WTC11 (cell line): ENCODE measurements at regions not wholly inside any gene's neighbourhood (a gene's known extent, or its start where the extent isn't known, plus 50 kb on each side); places are given as distances from the start of the nearest gene placed in this dataset.

Experiments used
- ATAC-seq: fragments of 200-7000 bp; cut with Tn5 transposase; 2 replicates; pipeline ENCODE4 v1.10.0; 2021; ENCODE audit warnings: mild to moderate bottlenecking, moderate library complexity
- CTCF ChIA-PET: fragments of 300-600 bp; sonication (Branson Sonifier 250); formaldehyde crosslinking; loops from one replicate; lab custom pipeline; 2021; ENCODE audit warnings: antibody characterized with exemption; lab: Charles Lee
- POLR2A ChIA-PET: fragments of 350-600 bp; sonication (Branson Sonifier 250); formaldehyde crosslinking; loops from one replicate; lab custom pipeline; 2021; ENCODE audit warnings: antibody characterized with exemption; lab: Charles Lee
- DNase-seq: peaks from one replicate; pipeline ENCODE4 v3.0.0; 2021; ENCODE audit warnings: low spot score
- H3K27ac Mint-ChIP-seq: 2 replicates; pipeline ENCODE4 v1.8.0; 2021; ENCODE audit warnings: mixed read lengths
- H3K27me3 Mint-ChIP-seq: 2 replicates; pipeline ENCODE4 v1.8.0; 2021; ENCODE audit warnings: low read depth, mild to moderate bottlenecking, moderate library complexity, mixed read lengths
- H3K36me3 Mint-ChIP-seq: 2 replicates; pipeline ENCODE4 v1.8.0; 2021; ENCODE audit warnings: mixed read lengths
- H3K4me1 Mint-ChIP-seq: 2 replicates; pipeline ENCODE4 v1.8.0; 2022; ENCODE audit warnings: mixed read lengths
- H3K4me3 Mint-ChIP-seq: 2 replicates; pipeline ENCODE4 v1.8.0; 2021; ENCODE audit warnings: mild to moderate bottlenecking, moderate library complexity, mixed read lengths
- H3K9me3 Mint-ChIP-seq: 2 replicates; pipeline ENCODE4 v1.8.0; 2021; ENCODE audit warnings: mixed read lengths
- FOXJ3 ChIP-seq: sonication (generic); formaldehyde crosslinking; IDR thresholded peaks from 2 replicates; pipeline ENCODE4 v1.9.0; 2021; ENCODE audit warnings: missing genetic modification reagents, mild to moderate bottlenecking, borderline replicate concordance
- GABPB1 ChIP-seq: sonication (generic); formaldehyde crosslinking; IDR thresholded peaks from 2 replicates; pipeline ENCODE4 v1.8.1; 2023; ENCODE audit warnings: mild to moderate bottlenecking, missing genetic modification reagents
- SP1 ChIP-seq: sonication (generic); formaldehyde crosslinking; conservative IDR thresholded peaks from 2 replicates; pipeline ENCODE4 v1.8.1; 2022; ENCODE audit warnings: missing genetic modification reagents
- ZNF121 ChIP-seq: sonication (generic); formaldehyde crosslinking; IDR thresholded peaks from 2 replicates; pipeline ENCODE4 v1.8.0; 2023; ENCODE audit warnings: missing genetic modification reagents
- TF ChIP-seq, protein P1 (sequence below): sonication (generic); formaldehyde crosslinking; IDR thresholded peaks from 2 replicates; pipeline ENCODE4 v1.8.1; 2023; ENCODE audit warnings: mild to moderate bottlenecking, moderate library complexity, missing genetic modification reagents
- TF ChIP-seq, protein P2 (sequence below): sonication (generic); formaldehyde crosslinking; IDR thresholded peaks from 2 replicates; pipeline ENCODE4 v1.8.1; 2023; ENCODE audit warnings: mild to moderate bottlenecking, missing genetic modification reagents, borderline replicate concordance
- TF ChIP-seq, protein P3 (sequence below): sonication (generic); formaldehyde crosslinking; conservative IDR thresholded peaks from 2 replicates; pipeline ENCODE4 v1.8.1; 2022; ENCODE audit warnings: mild to moderate bottlenecking, missing genetic modification reagents
- TF ChIP-seq, protein P4 (sequence below): fragments of 250-450 bp; sonication (Bioruptor Pico); IDR thresholded peaks from 2 replicates; pipeline ENCODE4 v2.1.2; 2022; ENCODE audit warnings: mild to moderate bottlenecking, moderate library complexity
- TF ChIP-seq, protein P5 (sequence below): sonication (generic); formaldehyde crosslinking; IDR thresholded peaks from 2 replicates; pipeline ENCODE4 v1.8.0; 2022; ENCODE audit warnings: mild to moderate bottlenecking, missing genetic modification reagents
- TF ChIP-seq, protein P6 (sequence below): sonication (generic); formaldehyde crosslinking; IDR thresholded peaks from 2 replicates; pipeline ENCODE4 v1.8.0; 2022; ENCODE audit warnings: mild to moderate bottlenecking, missing genetic modification reagents

DNA sequence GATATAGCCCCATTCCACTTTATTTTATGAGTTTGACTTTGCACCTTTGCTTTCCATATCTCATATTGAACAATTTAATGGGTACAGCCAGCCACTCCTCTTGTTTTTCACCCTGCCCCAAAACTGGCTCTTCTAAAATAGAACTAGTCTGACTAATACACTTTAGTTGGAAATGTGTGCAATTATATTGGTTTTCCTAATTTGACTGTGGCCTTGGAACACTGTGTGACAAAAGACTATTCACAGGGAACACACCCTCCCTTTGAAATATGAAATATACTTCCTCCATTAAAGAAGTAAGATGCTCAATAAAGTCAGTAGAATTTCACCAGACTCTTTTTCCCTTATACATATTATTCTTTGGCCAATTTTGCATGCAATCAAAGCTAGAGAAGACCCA, 218.6 kb upstream of the DCN start (continued):
- TF ChIP-seq, protein P1, sequence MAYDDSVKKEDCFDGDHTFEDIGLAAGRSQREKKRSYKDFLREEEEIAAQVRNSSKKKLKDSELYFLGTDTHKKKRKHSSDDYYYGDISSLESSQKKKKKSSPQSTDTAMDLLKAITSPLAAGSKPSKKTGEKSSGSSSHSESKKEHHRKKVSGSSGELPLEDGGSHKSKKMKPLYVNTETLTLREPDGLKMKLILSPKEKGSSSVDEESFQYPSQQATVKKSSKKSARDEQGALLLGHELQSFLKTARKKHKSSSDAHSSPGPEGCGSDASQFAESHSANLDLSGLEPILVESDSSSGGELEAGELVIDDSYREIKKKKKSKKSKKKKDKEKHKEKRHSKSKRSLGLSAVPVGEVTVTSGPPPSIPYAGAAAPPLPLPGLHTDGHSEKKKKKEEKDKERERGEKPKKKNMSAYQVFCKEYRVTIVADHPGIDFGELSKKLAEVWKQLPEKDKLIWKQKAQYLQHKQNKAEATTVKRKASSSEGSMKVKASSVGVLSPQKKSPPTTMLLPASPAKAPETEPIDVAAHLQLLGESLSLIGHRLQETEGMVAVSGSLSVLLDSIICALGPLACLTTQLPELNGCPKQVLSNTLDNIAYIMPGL = no peak
- no peak for TF ChIP-seq SP1

DNA sequence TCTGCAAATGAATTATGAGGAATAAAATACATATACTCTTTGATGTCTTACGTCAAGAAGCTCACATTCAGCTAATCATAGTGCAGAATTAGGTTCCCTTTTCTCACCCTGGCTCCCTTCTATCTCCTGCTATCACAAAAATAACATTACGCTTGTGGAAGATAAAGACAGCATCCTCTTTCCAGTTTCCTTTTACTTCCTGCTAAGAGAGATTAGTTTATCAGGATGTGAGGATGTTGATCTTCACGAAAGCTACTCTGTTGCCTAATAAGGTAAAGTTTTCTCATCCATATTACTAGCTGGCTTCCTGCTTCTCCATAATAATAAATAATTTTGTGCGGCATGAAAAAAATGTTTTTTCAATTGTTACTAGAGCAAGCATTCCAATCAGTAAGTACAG, 217.7 kb upstream of the DCN start:
- peaks cover 21% of the 10 kb centered on the region for H3K9me3 Mint-ChIP-seq

DNA sequence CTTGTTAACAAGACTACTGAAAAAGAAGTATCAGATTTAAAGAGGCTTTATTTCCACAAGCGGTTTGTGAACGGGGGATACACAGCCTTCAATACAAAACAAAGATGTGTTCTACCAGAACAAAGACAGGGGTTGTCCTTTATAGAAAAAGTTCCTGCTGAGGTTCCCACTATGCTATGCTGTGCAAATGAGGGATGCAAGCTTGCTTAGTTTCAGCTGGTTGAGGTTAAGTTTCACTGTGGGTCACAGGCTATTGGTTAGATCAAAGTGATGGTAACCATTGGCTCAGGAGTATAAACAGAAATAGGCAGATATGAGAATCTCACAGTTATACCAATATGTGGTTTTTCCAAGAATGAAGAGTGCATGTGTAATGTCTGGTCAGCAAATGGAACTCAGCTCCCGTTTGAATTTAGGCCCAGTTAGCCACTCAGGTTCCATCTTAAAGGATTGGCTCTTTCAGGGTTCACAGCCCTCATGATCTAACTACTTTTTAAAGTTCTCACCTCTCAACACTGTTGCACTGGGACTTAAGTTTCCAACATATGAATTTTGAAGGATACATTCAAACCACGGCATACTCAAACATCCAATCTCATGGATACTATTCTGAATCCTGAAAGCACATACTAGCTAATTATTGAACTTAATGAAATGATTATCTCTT, 215.4 kb upstream of the DCN start:
- no peak overlapping the region for H3K27ac Mint-ChIP-seq

More for the DNA sequence above, 217.7 kb upstream of the DCN start:
- Mint-ChIP-seq H3K4me1 (0 out of 2 replicates have a peak, but pooled peaks cover 1% of the 10 kb centered on the region), H3K36me3 (peaks cover 13% of the 10 kb centered on the region), H3K27ac (no peak overlapping the region), H3K4me3 (no peak overlapping the region), H3K27me3 (no peaks in the 10 kb centered on the region)
- CTCF ChIA-PET = interaction anchor here (1.0 kb wide), 1 partner anchor 19 kb away, joined by 3 read pairs; no protein-coding TSS in a partner anchor
- TF ChIP-seq, protein P2, sequence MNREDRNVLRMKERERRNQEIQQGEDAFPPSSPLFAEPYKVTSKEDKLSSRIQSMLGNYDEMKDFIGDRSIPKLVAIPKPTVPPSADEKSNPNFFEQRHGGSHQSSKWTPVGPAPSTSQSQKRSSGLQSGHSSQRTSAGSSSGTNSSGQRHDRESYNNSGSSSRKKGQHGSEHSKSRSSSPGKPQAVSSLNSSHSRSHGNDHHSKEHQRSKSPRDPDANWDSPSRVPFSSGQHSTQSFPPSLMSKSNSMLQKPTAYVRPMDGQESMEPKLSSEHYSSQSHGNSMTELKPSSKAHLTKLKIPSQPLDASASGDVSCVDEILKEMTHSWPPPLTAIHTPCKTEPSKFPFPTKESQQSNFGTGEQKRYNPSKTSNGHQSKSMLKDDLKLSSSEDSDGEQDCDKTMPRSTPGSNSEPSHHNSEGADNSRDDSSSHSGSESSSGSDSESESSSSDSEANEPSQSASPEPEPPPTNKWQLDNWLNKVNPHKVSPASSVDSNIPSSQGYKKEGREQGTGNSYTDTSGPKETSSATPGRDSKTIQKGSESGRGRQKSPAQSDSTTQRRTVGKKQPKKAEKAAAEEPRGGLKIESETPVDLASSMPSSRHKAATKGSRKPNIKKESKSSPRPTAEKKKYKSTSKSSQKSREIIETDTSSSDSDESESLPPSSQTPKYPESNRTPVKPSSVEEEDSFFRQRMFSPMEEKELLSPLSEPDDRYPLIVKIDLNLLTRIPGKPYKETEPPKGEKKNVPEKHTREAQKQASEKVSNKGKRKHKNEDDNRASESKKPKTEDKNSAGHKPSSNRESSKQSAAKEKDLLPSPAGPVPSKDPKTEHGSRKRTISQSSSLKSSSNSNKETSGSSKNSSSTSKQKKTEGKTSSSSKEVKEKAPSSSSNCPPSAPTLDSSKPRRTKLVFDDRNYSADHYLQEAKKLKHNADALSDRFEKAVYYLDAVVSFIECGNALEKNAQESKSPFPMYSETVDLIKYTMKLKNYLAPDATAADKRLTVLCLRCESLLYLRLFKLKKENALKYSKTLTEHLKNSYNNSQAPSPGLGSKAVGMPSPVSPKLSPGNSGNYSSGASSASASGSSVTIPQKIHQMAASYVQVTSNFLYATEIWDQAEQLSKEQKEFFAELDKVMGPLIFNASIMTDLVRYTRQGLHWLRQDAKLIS (CRISPR knock-in tag) = no peak
- TF ChIP-seq GABPB1 (CRISPR knock-in tag) = no peak
- TF ChIP-seq, protein P3, sequence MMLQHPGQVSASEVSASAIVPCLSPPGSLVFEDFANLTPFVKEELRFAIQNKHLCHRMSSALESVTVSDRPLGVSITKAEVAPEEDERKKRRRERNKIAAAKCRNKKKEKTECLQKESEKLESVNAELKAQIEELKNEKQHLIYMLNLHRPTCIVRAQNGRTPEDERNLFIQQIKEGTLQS (CRISPR knock-in tag) = no peak
- TF ChIP-seq FOXJ3 (CRISPR knock-in tag) = no peak
- POLR2A ChIA-PET = no interaction called here
- DNase-seq = no peak
- no peak for ATAC-seq

DNA sequence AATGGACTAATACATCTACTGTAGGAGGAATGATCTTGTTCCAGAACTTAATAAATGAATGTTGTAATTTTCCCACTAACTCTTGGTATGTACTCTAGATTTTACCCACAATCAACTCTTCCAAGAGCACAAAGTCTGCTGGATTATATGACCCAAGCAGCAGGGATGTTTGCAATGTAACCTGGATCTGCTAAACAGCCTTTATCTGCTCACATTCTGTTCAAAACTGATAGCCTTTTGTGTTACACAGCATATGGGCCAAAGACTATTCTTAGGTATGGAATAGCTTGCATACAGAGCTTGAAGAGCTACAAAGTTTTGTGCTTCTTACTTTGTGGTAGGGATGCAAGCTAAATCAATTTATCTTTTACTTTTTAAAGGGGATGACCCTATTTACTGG, 213.7 kb upstream of the DCN start:
- POLR2A ChIA-PET = no interaction called here
- Mint-ChIP-seq H3K4me3 (no peak overlapping the region), H3K4me1 (0 out of 2 replicates have a peak, but pooled peaks cover 2% of the 10 kb centered on the region), H3K27me3 (no peaks in the 10 kb centered on the region), H3K36me3 (peaks cover 33% of the 10 kb centered on the region), H3K27ac (no peak overlapping the region), H3K9me3 (peaks cover 56% of the 10 kb centered on the region)
- CTCF ChIA-PET = no interaction called here
- TF ChIP-seq, protein P3 (CRISPR knock-in tag) = no peak
- TF ChIP-seq, protein P4, sequence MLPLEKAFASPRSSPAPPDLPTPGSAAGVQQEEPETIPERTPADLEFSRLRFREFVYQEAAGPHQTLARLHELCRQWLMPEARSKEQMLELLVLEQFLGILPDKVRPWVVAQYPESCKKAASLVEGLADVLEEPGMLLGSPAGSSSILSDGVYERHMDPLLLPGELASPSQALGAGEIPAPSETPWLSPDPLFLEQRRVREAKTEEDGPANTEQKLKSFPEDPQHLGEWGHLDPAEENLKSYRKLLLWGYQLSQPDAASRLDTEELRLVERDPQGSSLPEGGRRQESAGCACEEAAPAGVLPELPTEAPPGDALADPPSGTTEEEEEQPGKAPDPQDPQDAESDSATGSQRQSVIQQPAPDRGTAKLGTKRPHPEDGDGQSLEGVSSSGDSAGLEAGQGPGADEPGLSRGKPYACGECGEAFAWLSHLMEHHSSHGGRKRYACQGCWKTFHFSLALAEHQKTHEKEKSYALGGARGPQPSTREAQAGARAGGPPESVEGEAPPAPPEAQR (CRISPR knock-in tag) = no peak
- ATAC-seq (no peak), DNase-seq (no peak)

More for the DNA sequence above, 215.4 kb upstream of the DCN start:
- CTCF ChIA-PET = interaction anchor here (1.0 kb wide), 1 partner anchor 16 kb away, joined by 7 read pairs; no protein-coding TSS in a partner anchor
- TF ChIP-seq, protein P5, sequence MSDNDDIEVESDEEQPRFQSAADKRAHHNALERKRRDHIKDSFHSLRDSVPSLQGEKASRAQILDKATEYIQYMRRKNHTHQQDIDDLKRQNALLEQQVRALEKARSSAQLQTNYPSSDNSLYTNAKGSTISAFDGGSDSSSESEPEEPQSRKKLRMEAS (CRISPR knock-in tag) = no peak
- TF ChIP-seq, protein P6, sequence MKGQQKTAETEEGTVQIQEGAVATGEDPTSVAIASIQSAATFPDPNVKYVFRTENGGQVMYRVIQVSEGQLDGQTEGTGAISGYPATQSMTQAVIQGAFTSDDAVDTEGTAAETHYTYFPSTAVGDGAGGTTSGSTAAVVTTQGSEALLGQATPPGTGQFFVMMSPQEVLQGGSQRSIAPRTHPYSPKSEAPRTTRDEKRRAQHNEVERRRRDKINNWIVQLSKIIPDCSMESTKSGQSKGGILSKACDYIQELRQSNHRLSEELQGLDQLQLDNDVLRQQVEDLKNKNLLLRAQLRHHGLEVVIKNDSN (CRISPR knock-in tag) = no peak
- no peak for TF ChIP-seq ZNF121
- Mint-ChIP-seq H3K4me3 (no peak overlapping the region), H3K9me3 (peaks cover 41% of the 10 kb centered on the region), H3K27me3 (no peaks in the 10 kb centered on the region), H3K36me3 (peaks cover 33% of the 10 kb centered on the region), H3K4me1 (0 out of 2 replicates have a peak, but pooled peaks cover 2% of the 10 kb centered on the region)
- DNase-seq (no peak), ATAC-seq (no peak)
- POLR2A ChIA-PET = no interaction called here
